ENCODE measurements at regions not wholly inside any gene's neighbourhood (a gene's known extent, or its start where the extent isn't known, plus 50 kb on each side); places are given as distances from the start of the nearest gene placed in this dataset.

DNA sequence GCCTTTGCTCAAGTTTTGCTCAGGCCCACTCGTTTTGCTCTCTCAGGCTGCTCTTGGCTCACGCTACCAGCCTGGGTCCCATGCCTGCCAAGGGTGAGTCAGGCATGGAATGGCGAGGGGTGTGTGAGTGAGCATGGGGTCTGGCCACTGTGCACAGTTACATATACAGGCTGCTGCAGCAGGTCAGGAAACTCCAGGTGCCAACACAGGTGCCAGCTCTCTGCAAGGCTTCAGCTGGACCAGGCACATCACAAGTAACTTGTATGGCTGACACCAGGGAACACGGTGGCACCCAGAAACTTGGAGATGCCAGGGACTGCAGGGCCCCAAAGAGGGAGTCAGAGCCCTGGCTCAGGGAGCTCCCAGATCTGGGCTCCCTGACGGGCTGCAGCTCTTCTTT, 146.8 kb downstream of the BTBD3 start:
- TF ChIP-seq TCF12 (IDR thresholded peaks at IDR 0.05; ENCODE audit: low read depth) (no peak), EP300 (IDR thresholded peaks at IDR 0.05; ENCODE audit: borderline replicate concordance) (no peak), TAF1 (IDR thresholded peaks at IDR 0.05; ENCODE audit: low read depth) (no peak), ZBTB7A (IDR thresholded peaks at IDR 0.05; ENCODE audit: low read depth) (no peak), FOXM1 (IDR thresholded peaks at IDR 0.05; ENCODE audit: borderline replicate concordance, low read depth) (no peak), RAD21 (IDR thresholded peaks at IDR 0.05; ENCODE audit: low read depth) (no peak), YY1 (IDR thresholded peaks at IDR 0.05; ENCODE audit: low read depth) (no peak), NFIC (IDR thresholded peaks at IDR 0.05) (no peak)
- TF ChIP-seq, protein P1, sequence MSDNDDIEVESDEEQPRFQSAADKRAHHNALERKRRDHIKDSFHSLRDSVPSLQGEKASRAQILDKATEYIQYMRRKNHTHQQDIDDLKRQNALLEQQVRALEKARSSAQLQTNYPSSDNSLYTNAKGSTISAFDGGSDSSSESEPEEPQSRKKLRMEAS (IDR thresholded peaks at IDR 0.05) = no peak
- TF ChIP-seq, protein P2, sequence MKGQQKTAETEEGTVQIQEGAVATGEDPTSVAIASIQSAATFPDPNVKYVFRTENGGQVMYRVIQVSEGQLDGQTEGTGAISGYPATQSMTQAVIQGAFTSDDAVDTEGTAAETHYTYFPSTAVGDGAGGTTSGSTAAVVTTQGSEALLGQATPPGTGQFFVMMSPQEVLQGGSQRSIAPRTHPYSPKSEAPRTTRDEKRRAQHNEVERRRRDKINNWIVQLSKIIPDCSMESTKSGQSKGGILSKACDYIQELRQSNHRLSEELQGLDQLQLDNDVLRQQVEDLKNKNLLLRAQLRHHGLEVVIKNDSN (IDR thresholded peaks at IDR 0.05) = no peak

Measured in Ishikawa (cell line).